ENCODE measurements at regions not wholly inside any gene's neighbourhood (a gene's known extent, or its start where the extent isn't known, plus 50 kb on each side); places are given as distances from the start of the nearest gene placed in this dataset.

GRCh38 chr11:112612250-112612849 is 348.9 kb upstream of the NCAM1 start:
- FAIRE-seq (no peak), DNase-seq (ENCODE audit: low read depth, low spot score) (no peak)
- Histone ChIP-seq H3K4me3 (replicated peaks in 1 of 3; ENCODE audit: insufficient read depth in 1 of 3, low read depth in 1 of 3, low read length in 3 of 3) (no peak overlapping the region), H2AFZ (ENCODE audit: low read depth, low read length) (no peak overlapping the region), H3K27ac (ENCODE audit: insufficient read depth, low read depth, low read length) (no peak overlapping the region), H3K4me1 (ENCODE audit: control insufficient read depth, extremely low read depth, insufficient read depth, low read length) (peaks cover 29% of the 10 kb centered on the region), H3K4me2 (ENCODE audit: insufficient read depth, low read length) (no peak overlapping the region), H3K79me2 (ENCODE audit: control insufficient read depth, insufficient read depth, low read length) (no peaks in the 10 kb centered on the region), H3K36me3 (ENCODE audit: control insufficient read depth in 2 of 2, extremely low read depth in 1 of 2, insufficient read depth in 2 of 2, low read length in 2 of 2) (no peaks in the 10 kb centered on the region), H3K9me1 (replicated peaks; ENCODE audit: control insufficient read depth, extremely low read depth, insufficient read depth, low read length) (no peaks in the 10 kb centered on the region), H3K9ac (replicated peaks; ENCODE audit: extremely low read depth, insufficient read depth, low read length) (no peak overlapping the region), H4K20me1 (replicated peaks; ENCODE audit: control insufficient read depth, extremely low read depth, insufficient read depth, low read length) (no peaks in the 10 kb centered on the region), H3K9me3 (replicated peaks; ENCODE audit: control insufficient read depth, insufficient read depth, low read length) (no peaks in the 10 kb centered on the region), H3K27me3 (ENCODE audit: control insufficient read depth in 2 of 2, insufficient read depth in 2 of 2, low read length in 2 of 2) (no peaks in the 10 kb centered on the region)
- intact Hi-C loops (cut with micrococcal nuclease) (loop anchor here (5.0 kb wide), 1 partner anchor 320 kb away; no protein-coding TSS in a partner anchor), dilution Hi-C loops (cut with MboI; ENCODE audit: extremely low pct_ligation_motif_present, low sequenced_read_pairs) (no loop called here)
- TF ChIP-seq FOS (IDR thresholded peaks at IDR 0.05; ENCODE audit: borderline replicate concordance, insufficient read depth, low read length) = no peak
- TF ChIP-seq POLR2AphosphoS5 (IDR thresholded peaks at IDR 0.05; ENCODE audit: insufficient read depth, low read depth, low read length) = no peak
- no peak for TF ChIP-seq JUN (IDR thresholded peaks at IDR 0.05; ENCODE audit: borderline replicate concordance, insufficient read depth, insufficient read length, low read depth)
- TF ChIP-seq POLR2A (IDR thresholded peaks at IDR 0.05; ENCODE audit: low read depth, low read length) = no peak
- TF ChIP-seq CTCF (IDR thresholded peaks at IDR 0.05; ENCODE audit: extremely low read depth in 1 of 2, insufficient read depth in 1 of 2, low read depth in 1 of 2, low read length in 2 of 2) = no peak
- no peak for TF ChIP-seq MAX (IDR thresholded peaks at IDR 0.05; ENCODE audit: insufficient read depth, insufficient read length)
- TF ChIP-seq EZH2 (IDR thresholded peaks at IDR 0.05; ENCODE audit: borderline replicate concordance, low read depth, low read length, severe bottlenecking) = no peak
- no peak for TF ChIP-seq GATA2 (IDR thresholded peaks at IDR 0.05; ENCODE audit: insufficient read depth, insufficient read length, low read depth, low read length)
- TF ChIP-seq MYC (IDR thresholded peaks at IDR 0.05; ENCODE audit: low read depth, low read length) = no peak
- ChIA-PET CTCF (interaction anchor here (3.2 kb wide), 1 partner anchor 24 kb away, joined by 11 read pairs; no protein-coding TSS in a partner anchor), POLR2A (no interaction called here)
- no TSS peak for BruUV-seq (replicated peaks)
